Vagina (tissue), 2 donors: ENCODE measurements at regions not wholly inside any gene's neighbourhood (a gene's known extent, or its start where the extent isn't known, plus 50 kb on each side); places are given as distances from the start of the nearest gene placed in this dataset.

Experiments used
- POLR2A ChIP-seq, 2 donors: fragments of 450-650 bp; IDR thresholded peaks; one replicate each; pipeline ENCODE4 v1.6.1; 2017; ENCODE audit warnings: antibody characterized with exemption in 2 of 2, mild to moderate bottlenecking in 2 of 2, moderate library complexity in 2 of 2
- POLR2AphosphoS5 ChIP-seq, 2 donors: sonication (generic); formaldehyde crosslinking; IDR thresholded peaks; one replicate each; pipeline ENCODE4 v1.9.0; 2017; ENCODE audit warnings: antibody characterized with exemption in 2 of 2, mild to moderate bottlenecking in 2 of 2, low read depth in 1 of 2; ENCODE audit not compliant: insufficient read depth in 1 of 2

GRCh38 chr2:226511311-226511710 is 288.3 kb downstream of the IRS1 start:
- TF ChIP-seq POLR2AphosphoS5 (IDR thresholded peaks at IDR 0.05; ENCODE audit: insufficient read depth in 1 of 2, low read depth in 1 of 2) (no peak), POLR2A (IDR thresholded peaks at IDR 0.05) (no peak)
